Brain microvascular endothelial cell (primary cell): ENCODE measurements at regions not wholly inside any gene's neighbourhood (a gene's known extent, or its start where the extent isn't known, plus 50 kb on each side); places are given as distances from the start of the nearest gene placed in this dataset.

Experiments used
- DNase-seq: peaks from one replicate; pipeline ENCODE4 v3.0.0-alpha.2; 2020
- H3K27ac ChIP-seq: fragments of 250-450 bp; sonication (Bioruptor Pico); 2 replicates; pipeline ENCODE4 v1.5.1; 2020; ENCODE audit warnings: mild to moderate bottlenecking, moderate library complexity
- H3K27me3 ChIP-seq: fragments of 250-450 bp; sonication (Bioruptor Pico); replicated peaks from 2 replicates; pipeline ENCODE4 v1.5.1; 2020; ENCODE audit warnings: mild to moderate bottlenecking
- H3K36me3 ChIP-seq: fragments of 250-450 bp; sonication (Bioruptor Pico); replicated peaks from 2 replicates; pipeline ENCODE4 v1.5.1; 2020; ENCODE audit warnings: mild to moderate bottlenecking
- H3K4me3 ChIP-seq: 2 replicates; pipeline ENCODE4 v1.5.1; 2011; ENCODE audit warnings: low read depth, mild to moderate bottlenecking, control low read depth, low read length, moderate library complexity
- in situ Hi-C: cut with HindIII; loops from 2 replicates; pipeline ENCODE4 v1.10.0; 2017; ENCODE audit warnings: low sequenced_read_pairs, low pct_ligation_motif_present
- TF ChIP-seq, protein P1 (sequence below): IDR thresholded peaks from 2 replicates; pipeline ENCODE4 v1.5.1; 2011; ENCODE audit warnings: low read depth, mild to moderate bottlenecking, moderate library complexity, low read length, control low read depth, inconsistent platforms; ENCODE audit errors: missing control alignments

GRCh38 chr13:90618133-90618532 lies 729.4 kb upstream of the MIR17HG start:
- Histone ChIP-seq H3K4me3 (no peak overlapping the region), H3K27me3 (no peaks in the 10 kb centered on the region), H3K36me3 (no peaks in the 10 kb centered on the region), H3K27ac (no peak overlapping the region)
- DNase-seq, result no peak
- in situ Hi-C loops, result no loop called here
- TF ChIP-seq, protein P1, sequence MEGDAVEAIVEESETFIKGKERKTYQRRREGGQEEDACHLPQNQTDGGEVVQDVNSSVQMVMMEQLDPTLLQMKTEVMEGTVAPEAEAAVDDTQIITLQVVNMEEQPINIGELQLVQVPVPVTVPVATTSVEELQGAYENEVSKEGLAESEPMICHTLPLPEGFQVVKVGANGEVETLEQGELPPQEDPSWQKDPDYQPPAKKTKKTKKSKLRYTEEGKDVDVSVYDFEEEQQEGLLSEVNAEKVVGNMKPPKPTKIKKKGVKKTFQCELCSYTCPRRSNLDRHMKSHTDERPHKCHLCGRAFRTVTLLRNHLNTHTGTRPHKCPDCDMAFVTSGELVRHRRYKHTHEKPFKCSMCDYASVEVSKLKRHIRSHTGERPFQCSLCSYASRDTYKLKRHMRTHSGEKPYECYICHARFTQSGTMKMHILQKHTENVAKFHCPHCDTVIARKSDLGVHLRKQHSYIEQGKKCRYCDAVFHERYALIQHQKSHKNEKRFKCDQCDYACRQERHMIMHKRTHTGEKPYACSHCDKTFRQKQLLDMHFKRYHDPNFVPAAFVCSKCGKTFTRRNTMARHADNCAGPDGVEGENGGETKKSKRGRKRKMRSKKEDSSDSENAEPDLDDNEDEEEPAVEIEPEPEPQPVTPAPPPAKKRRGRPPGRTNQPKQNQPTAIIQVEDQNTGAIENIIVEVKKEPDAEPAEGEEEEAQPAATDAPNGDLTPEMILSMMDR, result no peak

DNA sequence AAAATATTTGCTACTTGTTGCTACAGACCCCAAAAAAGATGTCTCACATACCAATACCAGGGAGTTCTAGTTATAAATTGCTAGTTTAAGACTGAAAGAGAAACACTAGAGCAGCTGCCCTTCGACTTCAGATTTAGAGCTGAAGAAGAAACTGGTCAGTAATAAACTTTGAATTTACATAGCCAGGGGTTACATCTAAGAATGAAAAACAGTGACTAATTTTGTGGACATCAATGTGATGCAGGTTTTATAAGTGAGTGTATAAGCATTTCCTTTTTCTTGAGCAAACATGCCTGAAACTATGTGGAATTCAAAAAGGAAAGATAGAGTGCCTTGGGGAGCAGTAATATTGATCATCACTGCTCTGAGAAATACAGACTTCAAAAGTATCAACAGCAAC lies 724.9 kb upstream of the MIR17HG start:
- DNase-seq, result no peak
- H3K27ac ChIP-seq, result no peak overlapping the region
- TF ChIP-seq, protein P1, result no peak
- H3K4me3 ChIP-seq, result no peak overlapping the region
- in situ Hi-C loops, result no loop called here
- H3K27me3 ChIP-seq, result no peaks in the 10 kb centered on the region
- H3K36me3 ChIP-seq, result no peaks in the 10 kb centered on the region

- H3K36me3 ChIP-seq, result no peaks in the 10 kb centered on the region
- TF ChIP-seq, protein P1, result no peak
- H3K4me3 ChIP-seq, result no peak overlapping the region
- in situ Hi-C loops, result no loop called here
- no peaks in the 10 kb centered on the region for H3K27me3 ChIP-seq
- H3K27ac ChIP-seq, result no peak overlapping the region
- no peak for DNase-seq
Observed at GRCh38 chr13:90623318-90624011, 724.0 kb upstream of the MIR17HG start.

- no peak for DNase-seq
- TF ChIP-seq, protein P1, result no peak
- in situ Hi-C loops, result no loop called here
- Histone ChIP-seq H3K4me3 (no peak overlapping the region), H3K27ac (no peak overlapping the region), H3K36me3 (no peaks in the 10 kb centered on the region), H3K27me3 (no peaks in the 10 kb centered on the region)
Observed at GRCh38 chr13:90627813-90628212, 719.7 kb upstream of the MIR17HG start.

DNA sequence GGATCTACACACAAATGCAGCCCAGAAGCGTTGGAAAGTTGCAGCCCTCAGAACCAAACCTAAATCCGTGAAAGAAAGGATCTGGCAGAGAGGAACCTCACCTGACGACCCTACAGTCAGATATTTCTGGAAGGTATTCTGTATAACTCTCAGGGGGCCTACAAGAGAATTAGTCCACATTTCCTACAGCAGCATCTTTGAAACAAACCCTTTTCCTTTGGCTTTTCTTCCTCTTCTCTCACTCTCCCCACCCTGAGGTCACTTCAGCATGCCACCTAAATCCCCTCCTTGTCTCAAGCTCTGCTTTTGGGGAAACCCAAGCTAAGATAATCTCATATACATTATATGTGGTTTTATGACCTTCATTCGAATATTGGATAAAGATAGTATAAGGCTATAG lies 719.0 kb upstream of the MIR17HG start:
- in situ Hi-C loops, result no loop called here
- H3K27me3 ChIP-seq, result no peaks in the 10 kb centered on the region
- DNase-seq, result no peak
- no peaks in the 10 kb centered on the region for H3K36me3 ChIP-seq
- TF ChIP-seq, protein P1, result no peak
- H3K4me3 ChIP-seq, result no peak overlapping the region
- no peak overlapping the region for H3K27ac ChIP-seq

DNA sequence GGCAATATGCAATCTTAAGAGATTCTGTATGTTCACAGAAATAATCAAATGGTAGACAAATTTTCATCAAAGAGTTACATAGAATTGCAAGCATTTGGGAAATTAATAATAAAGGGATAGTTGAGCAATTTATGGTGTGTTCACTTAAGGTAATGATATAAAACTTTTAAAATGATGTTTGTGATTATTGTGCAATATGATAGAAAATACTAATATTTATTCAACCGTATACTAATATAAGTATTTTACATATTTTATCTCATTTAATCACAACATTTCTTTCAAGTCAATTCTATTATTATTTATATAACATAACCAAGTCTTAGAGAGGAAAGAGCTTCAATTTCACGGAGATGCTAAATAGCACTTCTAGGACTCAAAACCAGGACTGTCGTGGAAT lies 716.8 kb upstream of the MIR17HG start:
- TF ChIP-seq, protein P1, result no peak
- H3K27me3 ChIP-seq, result no peaks in the 10 kb centered on the region
- DNase-seq, result no peak
- in situ Hi-C loops, result no loop called here
- no peaks in the 10 kb centered on the region for H3K36me3 ChIP-seq
- H3K27ac ChIP-seq, result no peak overlapping the region
- no peak overlapping the region for H3K4me3 ChIP-seq
